ENCODE measurements at regions not wholly inside any gene's neighbourhood (a gene's known extent, or its start where the extent isn't known, plus 50 kb on each side); places are given as distances from the start of the nearest gene placed in this dataset.

GRCh38 chr6:23518294-23518693 is 607.7 kb upstream of the NRSN1 start:
- TF ChIP-seq CTCF (IDR thresholded peaks at IDR 0.05; ENCODE audit: borderline replicate concordance, extremely low read depth, low read length, poor library complexity, severe bottlenecking) (no peak), EZH2 (IDR thresholded peaks at IDR 0.05; ENCODE audit: borderline replicate concordance, low read depth, low read length, severe bottlenecking) (no peak)

All from DND-41 (cell line).